PC-9 (cell line): ENCODE measurements at regions not wholly inside any gene's neighbourhood (a gene's known extent, or its start where the extent isn't known, plus 50 kb on each side); places are given as distances from the start of the nearest gene placed in this dataset.
"Not testable (repeated sequence)": the region's sequence is repeated elsewhere in the genome, so short reads cannot be mapped to it uniquely, and the experiment has no call there.

Source experiments
- EZH2 ChIP-seq: fragments of 200-600 bp; sonication (generic); IDR thresholded peaks from 2 replicates; pipeline ENCODE4 v1.8.0; 2017; ENCODE audit warnings: antibody characterized with exemption, low read depth
- TF ChIP-seq, protein P1 (sequence below): fragments of 200-600 bp; sonication (generic); conservative IDR thresholded peaks from 2 replicates; pipeline ENCODE4 v1.6.1; 2017; ENCODE audit warnings: mixed run types, antibody characterized with exemption, mild to moderate bottlenecking, moderate library complexity

- TF ChIP-seq, protein P1, sequence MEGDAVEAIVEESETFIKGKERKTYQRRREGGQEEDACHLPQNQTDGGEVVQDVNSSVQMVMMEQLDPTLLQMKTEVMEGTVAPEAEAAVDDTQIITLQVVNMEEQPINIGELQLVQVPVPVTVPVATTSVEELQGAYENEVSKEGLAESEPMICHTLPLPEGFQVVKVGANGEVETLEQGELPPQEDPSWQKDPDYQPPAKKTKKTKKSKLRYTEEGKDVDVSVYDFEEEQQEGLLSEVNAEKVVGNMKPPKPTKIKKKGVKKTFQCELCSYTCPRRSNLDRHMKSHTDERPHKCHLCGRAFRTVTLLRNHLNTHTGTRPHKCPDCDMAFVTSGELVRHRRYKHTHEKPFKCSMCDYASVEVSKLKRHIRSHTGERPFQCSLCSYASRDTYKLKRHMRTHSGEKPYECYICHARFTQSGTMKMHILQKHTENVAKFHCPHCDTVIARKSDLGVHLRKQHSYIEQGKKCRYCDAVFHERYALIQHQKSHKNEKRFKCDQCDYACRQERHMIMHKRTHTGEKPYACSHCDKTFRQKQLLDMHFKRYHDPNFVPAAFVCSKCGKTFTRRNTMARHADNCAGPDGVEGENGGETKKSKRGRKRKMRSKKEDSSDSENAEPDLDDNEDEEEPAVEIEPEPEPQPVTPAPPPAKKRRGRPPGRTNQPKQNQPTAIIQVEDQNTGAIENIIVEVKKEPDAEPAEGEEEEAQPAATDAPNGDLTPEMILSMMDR, result not testable (repeated sequence)
- not testable (repeated sequence) for TF ChIP-seq EZH2
These were observed 122.1 kb downstream of the LEPR start for GRCh38 chr1:65542592-65542991.
